Panc1 (cell line): ENCODE measurements at regions not wholly inside any gene's neighbourhood (a gene's known extent, or its start where the extent isn't known, plus 50 kb on each side); places are given as distances from the start of the nearest gene placed in this dataset.

ENCODE experiments used
- CTCF ChIP-seq: fragments of 450-650 bp; IDR thresholded peaks from 2 replicates; pipeline ENCODE4 v1.5.1; 2017; ENCODE audit warnings: mild to moderate bottlenecking
- TF ChIP-seq, protein P1 (sequence below), 2 experiments: IDR thresholded peaks; 2 replicates each; pipeline ENCODE4 v1.6.1; 2011 to 2012; ENCODE audit warnings: low read depth in 2 of 2, control low read depth in 1 of 2, low read length in 1 of 2, mild to moderate bottlenecking in 1 of 2, moderate library complexity in 1 of 2; ENCODE audit not compliant: insufficient read depth in 1 of 2

- no peak for TF ChIP-seq CTCF
- TF ChIP-seq, protein P1, sequence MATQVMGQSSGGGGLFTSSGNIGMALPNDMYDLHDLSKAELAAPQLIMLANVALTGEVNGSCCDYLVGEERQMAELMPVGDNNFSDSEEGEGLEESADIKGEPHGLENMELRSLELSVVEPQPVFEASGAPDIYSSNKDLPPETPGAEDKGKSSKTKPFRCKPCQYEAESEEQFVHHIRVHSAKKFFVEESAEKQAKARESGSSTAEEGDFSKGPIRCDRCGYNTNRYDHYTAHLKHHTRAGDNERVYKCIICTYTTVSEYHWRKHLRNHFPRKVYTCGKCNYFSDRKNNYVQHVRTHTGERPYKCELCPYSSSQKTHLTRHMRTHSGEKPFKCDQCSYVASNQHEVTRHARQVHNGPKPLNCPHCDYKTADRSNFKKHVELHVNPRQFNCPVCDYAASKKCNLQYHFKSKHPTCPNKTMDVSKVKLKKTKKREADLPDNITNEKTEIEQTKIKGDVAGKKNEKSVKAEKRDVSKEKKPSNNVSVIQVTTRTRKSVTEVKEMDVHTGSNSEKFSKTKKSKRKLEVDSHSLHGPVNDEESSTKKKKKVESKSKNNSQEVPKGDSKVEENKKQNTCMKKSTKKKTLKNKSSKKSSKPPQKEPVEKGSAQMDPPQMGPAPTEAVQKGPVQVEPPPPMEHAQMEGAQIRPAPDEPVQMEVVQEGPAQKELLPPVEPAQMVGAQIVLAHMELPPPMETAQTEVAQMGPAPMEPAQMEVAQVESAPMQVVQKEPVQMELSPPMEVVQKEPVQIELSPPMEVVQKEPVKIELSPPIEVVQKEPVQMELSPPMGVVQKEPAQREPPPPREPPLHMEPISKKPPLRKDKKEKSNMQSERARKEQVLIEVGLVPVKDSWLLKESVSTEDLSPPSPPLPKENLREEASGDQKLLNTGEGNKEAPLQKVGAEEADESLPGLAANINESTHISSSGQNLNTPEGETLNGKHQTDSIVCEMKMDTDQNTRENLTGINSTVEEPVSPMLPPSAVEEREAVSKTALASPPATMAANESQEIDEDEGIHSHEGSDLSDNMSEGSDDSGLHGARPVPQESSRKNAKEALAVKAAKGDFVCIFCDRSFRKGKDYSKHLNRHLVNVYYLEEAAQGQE (IDR thresholded peaks at IDR 0.05; ENCODE audit: insufficient read depth in 1 of 2, low read depth in 2 of 2, low read length in 1 of 2) = no peak
Measured at GRCh38 chr5:3736926-3737325, 141.3 kb downstream of the IRX1 start.
